Smooth muscle cell (in vitro differentiated cells): ENCODE measurements at regions not wholly inside any gene's neighbourhood (a gene's known extent, or its start where the extent isn't known, plus 50 kb on each side); places are given as distances from the start of the nearest gene placed in this dataset.

Source experiments
- DNase-seq: peaks from one replicate; lab custom pipeline; 2025; ENCODE audit not compliant: unreplicated experiment; lab: John Stamatoyannopoulos, UW
- H2AFZ ChIP-seq: fragments of 200-600 bp; sonication (generic); 2 replicates; pipeline ENCODE4 v1.6.0; 2016; ENCODE audit warnings: antibody characterized with exemption, low read depth, mild to moderate bottlenecking
- H3F3A ChIP-seq: fragments of 200-600 bp; sonication (generic); 2 replicates; pipeline ENCODE4 v1.6.0; 2017; ENCODE audit warnings: antibody characterized with exemption, low read depth
- H3K27ac ChIP-seq: fragments of 200-600 bp; sonication (generic); 2 replicates; pipeline ENCODE4 v1.5.1; 2016; ENCODE audit warnings: low read depth, mild to moderate bottlenecking
- H3K27me3 ChIP-seq: fragments of 200-600 bp; sonication (generic); 2 replicates; pipeline ENCODE4 v1.6.1; 2016; ENCODE audit warnings: low read depth, mild to moderate bottlenecking
- H3K36me3 ChIP-seq: fragments of 200-600 bp; sonication (generic); 2 replicates; pipeline ENCODE4 v1.5.1; 2016; ENCODE audit warnings: low read depth
- H3K4me1 ChIP-seq: fragments of 200-600 bp; sonication (generic); 2 replicates; pipeline ENCODE4 v1.5.1; 2016; ENCODE audit warnings: low read depth
- H3K4me2 ChIP-seq: fragments of 200-600 bp; sonication (generic); 2 replicates; pipeline ENCODE4 v1.6.0; 2016; ENCODE audit warnings: mild to moderate bottlenecking
- H3K4me3 ChIP-seq: fragments of 200-600 bp; sonication (generic); 2 replicates; pipeline ENCODE4 v1.5.1; 2016; ENCODE audit warnings: mild to moderate bottlenecking
- H3K79me2 ChIP-seq: fragments of 200-600 bp; sonication (generic); 2 replicates; pipeline ENCODE4 v1.6.0; 2016; ENCODE audit warnings: low read depth, mild to moderate bottlenecking
- H3K9ac ChIP-seq: fragments of 200-600 bp; sonication (generic); 2 replicates; pipeline ENCODE4 v1.6.0; 2016; ENCODE audit warnings: low read depth
- H3K9me3 ChIP-seq: fragments of 200-600 bp; sonication (generic); replicated peaks from 2 replicates; pipeline ENCODE4 v1.5.1; 2016; ENCODE audit warnings: low read depth
- H4K20me1 ChIP-seq: fragments of 200-600 bp; sonication (generic); 2 replicates; pipeline ENCODE4 v1.6.0; 2016; ENCODE audit warnings: low read depth
- CTCF ChIP-seq: fragments of 200-600 bp; sonication (generic); IDR thresholded peaks from 2 replicates; pipeline ENCODE4 v1.5.1; 2017; ENCODE audit warnings: borderline replicate concordance, mild to moderate bottlenecking, antibody characterized with exemption; ENCODE audit not compliant: insufficient read depth, poor library complexity, severe bottlenecking
- WGBS: methylation state at CpG from one replicate; pipeline ENCODE4 v1.1.7; 2016; ENCODE audit warnings: low lambda C conversion rate; 5-methylcytosine and 5-hydroxymethylcytosine counted together

GRCh38 chr2:12212841-12213597 is 466.6 kb downstream of the LPIN1 start:
- DNase-seq = no peak
- Histone ChIP-seq H3K4me3 (no peak overlapping the region), H3K4me2 (no peak overlapping the region), H3F3A (no peaks in the 10 kb centered on the region), H3K9ac (no peak overlapping the region), H3K79me2 (no peaks in the 10 kb centered on the region), H3K9me3 (no peaks in the 10 kb centered on the region), H3K27ac (no peak overlapping the region), H4K20me1 (no peaks in the 10 kb centered on the region), H3K27me3 (no peaks in the 10 kb centered on the region), H3K4me1 (no peaks in the 10 kb centered on the region), H2AFZ (no peak overlapping the region), H3K36me3 (no peaks in the 10 kb centered on the region)
- 81% methylated on average over 6 of the region's 6 CpGs for WGBS
- TF ChIP-seq CTCF = no peak

- H3K4me3 ChIP-seq = no peak overlapping the region
- 39% methylated on average over 1 of the region's 1 CpG for WGBS
- no peak overlapping the region for H3K27ac ChIP-seq
- H3K4me1 ChIP-seq = no peaks in the 10 kb centered on the region
- no peaks in the 10 kb centered on the region for H3K9me3 ChIP-seq
- no peaks in the 10 kb centered on the region for H3F3A ChIP-seq
- no peak for DNase-seq
- TF ChIP-seq CTCF = no peak
- no peaks in the 10 kb centered on the region for H3K79me2 ChIP-seq
- no peak overlapping the region for H3K4me2 ChIP-seq
- no peaks in the 10 kb centered on the region for H3K36me3 ChIP-seq
- H3K9ac ChIP-seq = no peak overlapping the region
- H3K27me3 ChIP-seq = no peaks in the 10 kb centered on the region
- H4K20me1 ChIP-seq = no peaks in the 10 kb centered on the region
- H2AFZ ChIP-seq = no peak overlapping the region
Measured at GRCh38 chr2:12217175-12217574, 470.7 kb downstream of the LPIN1 start.

GRCh38 chr2:12219761-12220160 is 473.3 kb downstream of the LPIN1 start:
- Histone ChIP-seq H3F3A (no peaks in the 10 kb centered on the region), H3K36me3 (no peaks in the 10 kb centered on the region), H2AFZ (no peak overlapping the region), H3K27me3 (no peaks in the 10 kb centered on the region), H3K79me2 (no peaks in the 10 kb centered on the region), H3K4me1 (no peaks in the 10 kb centered on the region), H3K4me2 (no peak overlapping the region), H3K9me3 (peaks cover 7% of the 10 kb centered on the region), H3K27ac (no peak overlapping the region), H3K4me3 (no peak overlapping the region), H4K20me1 (no peaks in the 10 kb centered on the region), H3K9ac (no peak overlapping the region)
- no peak for TF ChIP-seq CTCF
- 97% methylated on average over 8 of the region's 8 CpGs for WGBS
- no peak for DNase-seq

- WGBS = 14% methylated on average over 2 of the region's 2 CpGs
- no peaks in the 10 kb centered on the region for H3K4me1 ChIP-seq
- H2AFZ ChIP-seq = peak overlapping the region; percentile 15
- H3K27ac ChIP-seq = no peak overlapping the region
- no peaks in the 10 kb centered on the region for H4K20me1 ChIP-seq
- H3K9ac ChIP-seq = no peak overlapping the region
- no peaks in the 10 kb centered on the region for H3K27me3 ChIP-seq
- no peak overlapping the region for H3K4me3 ChIP-seq
- H3K9me3 ChIP-seq = peaks cover 7% of the 10 kb centered on the region
- H3K79me2 ChIP-seq = no peaks in the 10 kb centered on the region
- H3F3A ChIP-seq = no peaks in the 10 kb centered on the region
- H3K36me3 ChIP-seq = no peaks in the 10 kb centered on the region
- H3K4me2 ChIP-seq = no peak overlapping the region
- TF ChIP-seq CTCF = no peak
- DNase-seq = no peak
Measured at GRCh38 chr2:12221584-12221983, 475.2 kb downstream of the LPIN1 start.
